ENCODE measurements at regions not wholly inside any gene's neighbourhood (a gene's known extent, or its start where the extent isn't known, plus 50 kb on each side); places are given as distances from the start of the nearest gene placed in this dataset.

DNA sequence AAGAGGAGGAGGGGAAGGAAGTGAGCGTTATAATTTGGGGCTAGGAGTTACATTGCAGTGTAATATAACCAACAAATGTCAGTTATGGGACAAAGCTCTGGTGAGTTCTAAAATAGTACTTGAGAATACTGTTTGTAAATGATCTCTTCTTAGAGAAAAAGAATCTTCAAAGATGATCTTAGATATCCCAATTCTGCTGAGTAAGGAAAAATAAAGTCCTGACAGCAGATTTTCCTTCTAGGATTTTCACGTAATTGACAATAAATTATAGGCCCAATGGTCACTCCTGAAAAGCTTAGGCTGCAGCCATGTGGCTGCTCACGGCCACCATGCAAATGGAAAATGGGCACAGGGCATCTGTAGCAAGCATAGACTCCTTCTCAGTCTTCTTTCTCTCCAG is 241.6 kb downstream of the SIPA1L2 start:
- Histone ChIP-seq H3K27me3 (ENCODE audit: insufficient read depth, low read depth) (no peaks in the 10 kb centered on the region), H3K79me2 (ENCODE audit: insufficient read depth, low read depth) (no peaks in the 10 kb centered on the region), H3K4me1 (ENCODE audit: low read depth, poor library complexity, severe bottlenecking) (no peaks in the 10 kb centered on the region), H4K20me1 (ENCODE audit: insufficient read depth) (no peaks in the 10 kb centered on the region), H3K9ac (no peak overlapping the region), H3K4me2 (no peak overlapping the region), H3K27ac (no peak overlapping the region), H3K4me3 (IDR thresholded peaks at IDR 0.05; ENCODE audit: insufficient read depth, low read depth, low read length) (no peak overlapping the region), H2AFZ (ENCODE audit: low read depth) (no peak overlapping the region), H3K36me3 (ENCODE audit: insufficient read depth) (no peaks in the 10 kb centered on the region)
- TF ChIP-seq, protein P1, sequence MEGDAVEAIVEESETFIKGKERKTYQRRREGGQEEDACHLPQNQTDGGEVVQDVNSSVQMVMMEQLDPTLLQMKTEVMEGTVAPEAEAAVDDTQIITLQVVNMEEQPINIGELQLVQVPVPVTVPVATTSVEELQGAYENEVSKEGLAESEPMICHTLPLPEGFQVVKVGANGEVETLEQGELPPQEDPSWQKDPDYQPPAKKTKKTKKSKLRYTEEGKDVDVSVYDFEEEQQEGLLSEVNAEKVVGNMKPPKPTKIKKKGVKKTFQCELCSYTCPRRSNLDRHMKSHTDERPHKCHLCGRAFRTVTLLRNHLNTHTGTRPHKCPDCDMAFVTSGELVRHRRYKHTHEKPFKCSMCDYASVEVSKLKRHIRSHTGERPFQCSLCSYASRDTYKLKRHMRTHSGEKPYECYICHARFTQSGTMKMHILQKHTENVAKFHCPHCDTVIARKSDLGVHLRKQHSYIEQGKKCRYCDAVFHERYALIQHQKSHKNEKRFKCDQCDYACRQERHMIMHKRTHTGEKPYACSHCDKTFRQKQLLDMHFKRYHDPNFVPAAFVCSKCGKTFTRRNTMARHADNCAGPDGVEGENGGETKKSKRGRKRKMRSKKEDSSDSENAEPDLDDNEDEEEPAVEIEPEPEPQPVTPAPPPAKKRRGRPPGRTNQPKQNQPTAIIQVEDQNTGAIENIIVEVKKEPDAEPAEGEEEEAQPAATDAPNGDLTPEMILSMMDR (conservative IDR thresholded peaks at IDR 0.05; ENCODE audit: low read depth, low read length) = no peak

DNA sequence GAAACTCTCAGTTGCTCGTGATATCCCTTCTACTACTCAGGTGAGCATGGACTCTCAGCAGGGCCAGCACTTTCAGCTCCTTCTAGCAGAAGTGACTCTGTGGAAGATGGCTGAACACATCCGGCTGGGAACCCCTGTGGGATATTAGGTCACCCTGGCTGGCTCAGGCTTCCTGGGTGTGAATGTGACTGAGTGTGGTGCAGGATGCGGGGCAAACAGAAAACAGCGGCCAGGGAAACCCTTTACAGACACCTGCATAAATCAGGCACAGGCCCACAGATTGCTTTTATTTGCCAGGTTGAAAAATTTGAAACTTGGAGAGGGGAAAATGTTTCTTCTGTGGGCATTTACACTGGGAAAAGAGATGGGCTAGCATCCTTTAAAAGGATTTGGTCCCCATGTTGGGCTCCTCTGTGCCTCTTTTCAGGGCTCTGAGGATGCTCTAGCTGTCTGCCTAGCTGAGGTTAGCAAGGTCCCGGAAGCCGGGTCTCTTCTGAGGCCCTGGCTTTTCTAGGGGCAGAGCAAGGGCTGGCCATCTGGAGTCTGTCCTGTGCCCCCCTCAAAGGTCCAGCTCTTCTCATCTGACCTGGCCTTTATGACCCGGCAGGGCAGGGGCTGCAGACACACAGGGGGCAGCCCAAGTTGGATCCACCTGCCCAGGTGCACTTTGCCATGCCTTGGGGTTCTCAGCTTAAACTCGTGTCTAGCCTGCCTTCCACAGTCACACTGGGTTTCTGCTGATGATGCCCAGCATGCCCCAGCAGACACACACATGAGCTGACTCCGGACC is 243.0 kb downstream of the SIPA1L2 start:
- H3K36me3 ChIP-seq (ENCODE audit: insufficient read depth) = no peaks in the 10 kb centered on the region
- no peak overlapping the region for H3K27ac ChIP-seq
- no peaks in the 10 kb centered on the region for H3K4me1 ChIP-seq (ENCODE audit: low read depth, poor library complexity, severe bottlenecking)
- H3K27me3 ChIP-seq (ENCODE audit: insufficient read depth, low read depth) = no peaks in the 10 kb centered on the region
- no peak overlapping the region for H3K4me3 ChIP-seq (IDR thresholded peaks at IDR 0.05; ENCODE audit: insufficient read depth, low read depth, low read length)
- no peaks in the 10 kb centered on the region for H4K20me1 ChIP-seq (ENCODE audit: insufficient read depth)
- TF ChIP-seq, protein P1 (conservative IDR thresholded peaks at IDR 0.05; ENCODE audit: low read depth, low read length) = no peak
- no peaks in the 10 kb centered on the region for H3K79me2 ChIP-seq (ENCODE audit: insufficient read depth, low read depth)
- no peak overlapping the region for H3K9ac ChIP-seq
- H2AFZ ChIP-seq (ENCODE audit: low read depth) = no peak overlapping the region
- H3K4me2 ChIP-seq = no peak overlapping the region

DNA sequence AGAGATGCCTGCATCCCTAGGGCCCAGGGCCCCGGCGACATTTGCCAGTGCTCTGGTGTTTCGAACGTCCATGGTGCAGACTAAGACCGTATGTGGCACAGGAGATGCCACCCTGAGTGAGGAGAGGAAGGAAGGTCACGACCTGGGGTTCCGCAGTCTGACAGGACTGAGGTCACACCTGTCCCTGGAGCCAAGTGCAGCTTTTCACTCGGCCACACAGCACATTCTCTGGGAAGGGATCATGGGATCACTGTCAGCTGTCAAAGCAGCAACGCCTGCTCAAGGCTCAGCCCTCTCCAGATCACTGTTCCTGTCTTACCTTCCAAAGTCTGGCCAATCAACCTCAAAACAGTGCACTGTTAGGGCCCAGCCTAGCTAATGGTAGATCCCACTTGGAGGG is 243.6 kb downstream of the SIPA1L2 start:
- Histone ChIP-seq H3K4me3 (IDR thresholded peaks at IDR 0.05; ENCODE audit: insufficient read depth, low read depth, low read length) (no peak overlapping the region), H2AFZ (ENCODE audit: low read depth) (no peak overlapping the region), H3K79me2 (ENCODE audit: insufficient read depth, low read depth) (no peaks in the 10 kb centered on the region), H3K9ac (no peak overlapping the region), H3K4me1 (ENCODE audit: low read depth, poor library complexity, severe bottlenecking) (no peaks in the 10 kb centered on the region), H3K27ac (no peak overlapping the region), H3K36me3 (ENCODE audit: insufficient read depth) (no peaks in the 10 kb centered on the region), H3K4me2 (no peak overlapping the region), H3K27me3 (ENCODE audit: insufficient read depth, low read depth) (no peaks in the 10 kb centered on the region), H4K20me1 (ENCODE audit: insufficient read depth) (no peaks in the 10 kb centered on the region)
- TF ChIP-seq, protein P1 (conservative IDR thresholded peaks at IDR 0.05; ENCODE audit: low read depth, low read length) = no peak

DNA sequence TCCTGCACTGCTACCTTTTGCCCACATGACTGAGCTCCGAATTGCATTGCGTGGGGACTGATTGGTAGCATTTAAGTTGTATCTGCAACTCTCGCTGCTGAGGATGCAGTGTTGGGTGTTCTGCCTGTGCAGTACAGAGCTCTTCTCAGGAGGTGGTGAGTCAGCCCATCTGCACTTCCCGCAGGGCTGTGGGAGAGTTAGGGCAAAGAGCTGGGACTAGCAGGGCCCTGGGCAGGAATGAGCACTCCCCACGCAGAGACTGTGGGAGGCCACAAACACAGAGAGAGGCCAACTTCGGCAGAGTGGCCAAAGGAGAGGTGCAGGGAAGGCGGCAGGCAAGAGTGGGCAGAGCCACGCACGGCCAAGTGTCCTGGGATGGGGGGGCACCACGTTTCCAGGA is 244.7 kb downstream of the SIPA1L2 start:
- H4K20me1 ChIP-seq (ENCODE audit: insufficient read depth) = no peaks in the 10 kb centered on the region
- H3K27ac ChIP-seq = no peak overlapping the region
- H3K4me3 ChIP-seq (IDR thresholded peaks at IDR 0.05; ENCODE audit: insufficient read depth, low read depth, low read length) = no peak overlapping the region
- no peak overlapping the region for H3K4me2 ChIP-seq
- no peaks in the 10 kb centered on the region for H3K27me3 ChIP-seq (ENCODE audit: insufficient read depth, low read depth)
- H2AFZ ChIP-seq (ENCODE audit: low read depth) = no peak overlapping the region
- no peak overlapping the region for H3K9ac ChIP-seq
- TF ChIP-seq, protein P1 (conservative IDR thresholded peaks at IDR 0.05; ENCODE audit: low read depth, low read length) = no peak
- no peaks in the 10 kb centered on the region for H3K79me2 ChIP-seq (ENCODE audit: insufficient read depth, low read depth)
- no peaks in the 10 kb centered on the region for H3K4me1 ChIP-seq (ENCODE audit: low read depth, poor library complexity, severe bottlenecking)
- H3K36me3 ChIP-seq (ENCODE audit: insufficient read depth) = no peaks in the 10 kb centered on the region
